GM20000 (cell line): ENCODE measurements at regions not wholly inside any gene's neighbourhood (a gene's known extent, or its start where the extent isn't known, plus 50 kb on each side); places are given as distances from the start of the nearest gene placed in this dataset.

ENCODE experiments used
- DNase-seq: peaks from one replicate; pipeline ENCODE4 v3.0.0; 2012; ENCODE audit warnings: low spot score
- CTCF ChIP-seq: IDR thresholded peaks from 2 replicates; pipeline ENCODE4 v1.5.1; 2012; ENCODE audit warnings: mild to moderate bottlenecking, control low read depth; ENCODE audit errors: extremely low read depth, missing control alignments

- no peak for TF ChIP-seq CTCF
- no peak for DNase-seq
Measured at GRCh38 chr6:147839708-147840610, 331.5 kb downstream of the SAMD5 start.

- no peak for TF ChIP-seq CTCF
- no peak for DNase-seq
Measured at GRCh38 chr6:147841547-147842148, 333.2 kb downstream of the SAMD5 start.

GRCh38 chr6:147849401-147850330, 341.2 kb downstream of the SAMD5 start:
- DNase-seq = no peak
- TF ChIP-seq CTCF = no peak

- DNase-seq = no peak
- TF ChIP-seq CTCF = no peak
Measured at GRCh38 chr6:147852772-147853171, 344.3 kb downstream of the SAMD5 start.

- DNase-seq = no peak
- TF ChIP-seq CTCF = no peak
Measured at GRCh38 chr6:147853574-147853973, 345.1 kb downstream of the SAMD5 start.

GRCh38 chr6:147855803-147856482, 347.5 kb downstream of the SAMD5 start:
- no peak for TF ChIP-seq CTCF
- DNase-seq = no peak
